GM23248 (cell line): ENCODE measurements at regions not wholly inside any gene's neighbourhood (a gene's known extent, or its start where the extent isn't known, plus 50 kb on each side); places are given as distances from the start of the nearest gene placed in this dataset.

ENCODE experiments used
- EZH2 ChIP-seq: fragments of 200-600 bp; sonication (generic); IDR thresholded peaks from 2 replicates; pipeline ENCODE4 v1.6.1; 2018; ENCODE audit warnings: antibody characterized with exemption, mild to moderate bottlenecking; ENCODE audit not compliant: insufficient read depth, poor library complexity, severe bottlenecking
- EZH2phosphoT487 ChIP-seq: fragments of 200-600 bp; sonication (generic); IDR thresholded peaks from 2 replicates; pipeline ENCODE4 v1.6.1; 2018; ENCODE audit warnings: antibody characterized with exemption, moderate library complexity, mild to moderate bottlenecking, low read depth; ENCODE audit not compliant: insufficient read depth

DNA sequence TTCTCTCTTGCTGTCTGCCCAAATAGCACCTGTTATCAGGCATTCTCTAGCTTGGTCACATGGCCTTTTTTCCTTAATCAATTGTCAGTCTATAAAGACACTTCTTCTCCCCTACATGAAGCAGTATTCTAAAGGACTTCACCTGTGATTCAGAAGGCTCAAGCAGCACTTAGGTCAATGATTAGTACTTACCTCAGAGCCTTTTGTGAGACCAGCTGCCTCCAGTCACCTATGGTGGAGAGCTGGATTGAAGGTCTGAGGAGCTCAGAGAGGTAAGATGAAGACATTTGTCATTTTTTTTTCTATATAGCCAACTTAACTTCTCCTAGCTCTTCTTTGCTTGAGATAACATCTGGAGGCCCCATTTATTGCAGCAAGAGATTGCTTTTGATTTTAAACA is 278.3 kb upstream of the PCSK5 start:
- TF ChIP-seq EZH2 (no peak), EZH2phosphoT487 (no peak)
